GM18951 (cell line): ENCODE measurements at regions not wholly inside any gene's neighbourhood (a gene's known extent, or its start where the extent isn't known, plus 50 kb on each side); places are given as distances from the start of the nearest gene placed in this dataset.

Experiments used
- POLR2A ChIP-seq: IDR thresholded peaks from 4 replicates; pipeline ENCODE4 v1.6.1; 2011; ENCODE audit warnings: mild to moderate bottlenecking; ENCODE audit not compliant: insufficient read length, insufficient read depth; ENCODE audit errors: extremely low read depth
- in situ Hi-C: fragments of 300-500 bp; cut with MboI; formaldehyde crosslinking; loops from one replicate; pipeline ENCODE4 v1.12.0; 2022; ENCODE audit warnings: low sequenced_read_pairs, mixed read lengths, inconsistent platforms; ENCODE audit not compliant: unreplicated experiment

DNA sequence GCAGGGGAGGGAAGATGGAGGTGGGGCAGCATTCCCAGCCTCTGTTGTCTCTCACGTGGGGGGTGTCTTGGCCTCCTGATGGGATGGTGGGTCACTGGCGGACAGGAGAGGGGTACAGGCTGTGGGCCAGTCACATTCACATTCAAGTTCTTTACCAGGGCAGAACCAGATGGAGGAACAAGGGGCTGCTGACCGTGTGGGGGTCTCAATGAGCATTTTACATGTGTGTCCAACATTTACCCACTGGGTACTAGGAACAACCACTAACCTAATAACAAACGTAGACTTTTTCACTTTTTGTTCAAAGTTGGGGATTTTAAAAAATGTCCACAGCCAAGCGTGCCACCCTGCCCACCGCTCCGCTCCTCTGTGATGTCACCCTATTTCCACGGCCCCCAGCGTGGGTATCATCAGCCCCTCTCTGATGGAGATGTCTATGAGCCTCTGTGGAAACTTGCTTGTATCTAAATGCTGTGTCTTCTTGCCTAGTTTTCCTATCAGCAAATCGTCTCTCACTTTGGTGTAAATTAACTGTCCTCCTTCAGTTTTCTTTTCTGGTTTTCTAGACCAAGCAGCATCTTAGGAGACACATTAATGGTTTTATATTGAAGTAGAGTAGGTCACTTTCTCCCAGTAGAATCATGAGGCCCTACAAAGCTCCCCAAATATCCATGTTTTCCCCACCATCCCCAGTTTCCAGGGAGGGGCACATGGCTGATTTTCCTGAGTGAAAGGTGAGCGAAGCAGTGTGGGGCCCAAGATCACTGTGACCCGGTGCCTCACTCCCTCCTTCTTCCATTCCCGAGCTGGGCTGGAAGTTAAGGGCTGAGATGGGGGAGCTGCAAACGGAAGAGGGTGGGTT lies 936.7 kb downstream of the BRD1 start:
- no peak for TF ChIP-seq POLR2A
- in situ Hi-C loops = no loop called here

DNA sequence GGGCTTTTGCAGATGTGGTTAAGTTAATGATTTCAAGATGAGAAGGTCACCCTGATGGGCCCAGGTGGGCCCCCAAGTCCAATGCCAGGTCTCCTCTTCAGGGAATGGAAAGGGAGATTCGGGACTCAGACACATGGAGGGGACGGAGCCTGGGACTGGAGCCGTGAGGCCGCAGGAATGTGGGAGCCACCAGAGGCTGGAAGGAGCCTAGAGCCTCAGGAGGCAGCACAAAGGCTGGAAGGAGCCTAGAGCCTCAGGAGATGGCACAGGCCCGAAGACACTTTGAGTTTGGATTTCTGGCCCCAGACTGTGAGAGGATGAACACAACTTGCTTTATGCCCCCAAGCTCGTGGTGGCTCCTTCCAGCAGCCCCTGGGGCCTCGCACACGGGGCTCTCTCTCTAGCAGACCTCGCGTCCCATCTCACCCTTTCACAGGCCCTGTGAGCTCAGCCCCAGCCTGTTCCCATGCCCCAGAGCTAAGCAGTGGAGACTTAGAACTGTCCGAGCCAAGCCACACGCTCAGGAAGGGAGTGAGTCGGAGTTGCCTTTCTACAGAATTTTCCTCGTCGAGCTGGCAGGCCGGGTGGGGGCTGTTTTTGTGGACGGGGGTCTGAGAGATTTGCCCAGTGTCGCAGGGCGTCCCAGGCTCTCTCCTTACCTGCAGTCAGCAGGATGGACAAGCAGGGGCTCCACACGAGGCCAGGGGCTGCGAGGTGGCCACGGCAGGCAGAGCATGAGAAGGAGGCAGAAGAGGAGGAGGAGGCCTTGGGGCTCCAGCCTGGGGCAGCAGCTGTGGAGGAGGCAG lies 937.6 kb downstream of the BRD1 start:
- in situ Hi-C loops = no loop called here
- TF ChIP-seq POLR2A = no peak

DNA sequence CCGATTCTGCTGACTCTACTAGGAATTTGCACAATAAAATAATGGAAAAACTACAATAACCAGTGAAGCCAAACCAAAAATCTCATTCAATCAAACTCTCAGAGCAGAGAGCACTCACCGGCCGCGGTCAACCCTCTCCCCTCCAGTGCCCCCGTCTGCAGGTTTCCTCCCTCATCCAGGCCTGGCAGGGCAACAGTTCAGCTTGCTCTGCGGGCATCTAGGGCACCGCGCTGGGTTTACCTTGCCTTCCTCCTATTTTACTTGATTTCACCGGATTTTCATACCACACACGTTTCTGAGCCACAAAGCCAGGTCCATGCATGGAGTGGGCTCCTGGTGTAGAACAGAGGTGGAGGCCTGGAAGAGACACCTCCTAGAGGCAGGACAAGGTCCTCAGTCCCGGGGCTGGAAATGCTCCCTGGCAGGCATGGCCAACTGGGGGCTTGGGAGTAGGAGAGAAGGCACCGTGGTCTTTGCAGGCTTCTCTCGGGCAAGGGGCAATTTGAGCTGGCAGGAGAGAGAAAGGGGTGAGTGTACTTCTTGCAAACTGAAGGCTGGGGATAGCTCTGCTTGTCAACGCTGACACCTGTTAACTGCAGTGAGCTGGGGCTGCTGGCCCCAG lies 938.4 kb downstream of the BRD1 start:
- TF ChIP-seq POLR2A = no peak
- in situ Hi-C loops = no loop called here

DNA sequence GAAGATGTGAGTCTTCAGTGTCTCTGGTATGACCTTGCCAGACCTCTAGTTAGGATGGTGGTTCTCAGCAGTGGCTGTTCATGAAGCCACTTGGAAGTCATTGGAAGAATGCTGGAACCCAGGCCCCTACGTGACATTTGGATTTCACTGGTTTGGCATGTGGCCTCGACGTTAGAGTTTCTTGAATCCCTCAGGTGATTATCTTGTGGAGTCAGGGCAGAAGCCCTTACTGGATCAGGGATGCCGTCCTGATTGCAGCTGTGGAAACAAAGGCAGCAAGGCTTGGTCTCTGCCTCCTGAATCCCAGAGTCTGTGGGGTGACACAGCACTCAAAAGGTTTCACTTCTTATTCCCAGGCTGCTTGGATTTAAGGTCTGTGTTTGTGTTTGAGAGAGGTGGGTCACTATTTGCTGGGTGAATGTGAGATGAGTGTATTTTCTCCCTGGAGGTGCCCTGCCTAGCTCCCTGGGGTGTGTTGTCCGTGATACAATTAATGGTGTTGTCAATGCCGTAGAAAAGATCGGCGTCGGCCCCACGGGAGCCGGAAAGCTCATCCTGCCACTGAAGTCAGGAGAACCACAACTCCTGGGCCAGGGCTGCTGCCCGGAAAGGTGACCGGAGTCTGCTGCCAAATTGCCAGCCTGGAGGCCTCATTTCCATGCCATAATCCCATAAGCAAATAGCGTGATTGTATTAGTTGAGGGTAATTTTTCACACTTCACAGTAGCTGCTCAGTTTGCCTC lies 939.0 kb downstream of the BRD1 start:
- in situ Hi-C loops = no loop called here
- TF ChIP-seq POLR2A = no peak

DNA sequence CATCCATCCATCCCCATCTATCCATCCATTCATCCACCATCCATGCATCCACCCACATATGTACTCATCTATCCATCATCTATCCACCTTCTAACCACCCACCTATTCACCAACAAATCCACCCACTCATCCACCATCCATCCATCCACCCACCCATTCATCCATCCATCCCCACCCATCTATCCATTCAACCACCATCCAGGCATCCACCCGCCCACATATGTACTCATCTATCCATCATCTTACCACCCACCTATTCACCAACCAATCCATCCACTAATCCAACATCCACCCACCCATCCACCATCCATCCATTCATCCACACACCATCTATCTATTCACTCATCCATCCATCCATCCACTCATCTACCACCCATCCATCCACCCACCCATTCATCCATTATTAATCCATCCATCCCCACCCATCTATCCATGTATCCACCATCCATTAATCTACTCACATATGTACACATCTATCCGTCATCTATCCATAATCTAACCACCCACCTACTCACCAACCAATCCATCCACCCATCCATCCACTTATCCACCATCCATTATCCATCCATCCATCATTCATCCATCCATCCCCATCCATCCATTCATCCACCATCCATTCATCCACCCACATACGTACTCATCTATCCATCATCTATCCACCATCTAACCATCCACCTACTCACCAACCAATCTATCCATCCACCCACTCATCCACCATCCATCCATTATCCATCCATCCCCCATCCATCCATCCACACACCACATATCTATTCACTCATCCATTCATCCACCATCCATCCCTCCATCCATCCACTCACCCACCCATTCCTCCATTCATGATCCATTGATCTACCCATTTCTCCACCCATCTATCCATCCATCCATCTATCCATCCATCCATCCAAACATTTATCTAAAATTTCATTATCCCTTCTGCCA lies 940.0 kb downstream of the BRD1 start:
- TF ChIP-seq POLR2A = no peak
- in situ Hi-C loops = no loop called here

DNA sequence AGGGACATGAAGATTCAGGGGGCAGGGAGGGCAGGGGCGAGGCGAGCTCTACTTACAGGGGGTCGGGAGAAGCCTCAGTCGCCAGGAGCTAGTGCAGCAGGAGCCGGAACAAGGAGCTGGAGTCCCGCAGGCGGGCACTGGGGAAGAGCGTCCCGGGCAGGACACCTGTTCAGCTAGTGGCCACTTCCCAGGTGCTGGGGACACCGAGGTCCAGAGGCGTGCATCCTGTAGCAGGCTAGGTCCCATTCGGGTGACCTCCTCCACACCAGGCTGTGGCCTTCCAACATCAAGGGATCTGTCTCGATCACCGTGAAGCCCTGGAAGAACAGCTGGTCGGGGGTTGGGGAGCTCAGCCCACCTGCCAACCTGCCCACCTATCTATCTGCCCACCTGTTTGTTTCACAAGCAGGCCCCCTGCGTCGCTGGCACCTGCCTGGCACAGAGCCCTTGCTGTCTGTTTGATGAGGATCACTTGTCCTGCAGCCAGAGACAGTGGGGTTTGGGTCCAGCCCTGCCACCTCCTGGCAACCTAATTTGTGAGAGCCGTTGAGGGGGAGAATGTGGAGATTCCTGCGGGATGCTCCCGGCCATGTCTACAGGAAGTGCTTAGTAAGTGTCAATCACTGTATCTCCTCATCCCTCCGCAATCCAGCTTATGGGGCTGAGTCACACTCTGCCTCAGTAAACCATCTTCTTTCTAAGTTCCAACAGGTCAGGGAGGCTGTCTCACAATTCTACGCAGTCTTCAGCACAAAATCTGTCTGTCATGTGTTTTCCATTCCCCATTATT lies 940.9 kb downstream of the BRD1 start:
- no peak for TF ChIP-seq POLR2A
- in situ Hi-C loops = no loop called here

DNA sequence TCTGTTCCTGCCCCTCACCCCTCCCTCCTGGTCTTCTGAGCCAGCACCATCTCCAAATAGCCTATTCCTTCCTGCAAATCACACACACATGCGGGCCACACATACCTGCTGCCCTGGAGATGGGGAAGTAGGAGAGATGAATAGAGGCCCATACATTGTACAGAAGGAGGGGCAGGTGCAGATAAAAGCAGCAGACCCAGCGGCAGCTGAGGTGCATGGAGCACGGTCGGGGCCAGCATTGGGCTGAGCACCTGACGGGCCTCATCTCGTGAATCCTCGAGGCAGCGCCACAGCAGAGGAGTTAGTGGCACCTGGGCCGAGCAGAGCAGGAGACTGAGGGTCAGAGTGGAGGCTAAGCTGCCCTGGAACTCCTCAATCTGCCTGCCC lies 941.8 kb downstream of the BRD1 start:
- in situ Hi-C loops = no loop called here
- no peak for TF ChIP-seq POLR2A

DNA sequence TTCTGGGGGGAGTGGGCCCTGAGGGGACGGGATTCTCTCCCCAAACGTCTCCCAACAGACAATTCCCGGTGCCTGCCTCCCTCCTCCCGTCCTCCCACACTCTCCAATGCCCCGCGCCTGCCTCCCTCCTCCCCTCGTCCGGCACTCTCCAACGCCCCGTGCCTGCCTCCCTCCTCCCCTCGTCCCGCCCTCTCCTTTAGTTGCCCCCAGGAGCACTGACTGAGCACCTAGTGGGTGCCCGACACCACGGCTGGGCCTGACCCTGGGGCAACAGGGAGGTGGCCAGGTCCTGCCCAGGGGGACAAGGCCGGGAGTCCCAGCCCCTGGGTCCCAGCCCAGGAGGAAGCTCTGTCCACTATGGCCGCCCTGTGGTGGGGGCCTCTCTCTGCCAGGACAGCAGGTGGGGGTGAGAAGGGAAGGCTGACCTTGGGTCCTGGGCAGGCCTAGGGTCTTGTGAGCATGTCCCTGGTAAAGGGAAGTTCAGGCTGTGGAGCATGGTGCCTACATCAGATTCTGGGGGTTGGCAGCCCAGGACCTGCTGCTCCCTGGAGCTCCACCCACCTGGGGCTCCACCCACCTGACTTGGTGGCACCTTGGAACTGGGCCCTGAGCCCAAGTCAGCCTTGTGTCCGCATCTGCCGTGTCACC lies 942.3 kb downstream of the BRD1 start:
- TF ChIP-seq POLR2A = no peak
- in situ Hi-C loops = no loop called here

DNA sequence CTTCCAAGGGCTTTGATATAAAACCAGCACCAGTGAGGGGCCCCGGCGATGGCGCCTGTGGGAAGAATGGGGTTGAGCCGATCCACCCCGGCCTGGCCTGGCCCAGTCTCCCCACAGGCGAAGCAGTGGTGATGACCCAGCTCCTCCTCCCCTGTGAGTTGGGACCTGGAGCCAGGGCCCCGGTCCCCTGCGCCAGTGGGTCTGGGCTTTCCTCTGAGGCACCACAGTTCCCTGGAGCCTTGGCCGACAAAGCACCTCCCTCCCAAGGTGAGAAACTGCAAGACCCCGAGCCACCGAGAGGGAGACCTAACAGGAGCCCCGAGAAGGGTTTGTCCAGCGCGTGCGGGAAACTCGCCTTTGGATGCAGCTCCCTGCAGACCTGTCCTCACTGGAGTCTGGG lies 942.9 kb downstream of the BRD1 start:
- in situ Hi-C loops = no loop called here
- TF ChIP-seq POLR2A = no peak

DNA sequence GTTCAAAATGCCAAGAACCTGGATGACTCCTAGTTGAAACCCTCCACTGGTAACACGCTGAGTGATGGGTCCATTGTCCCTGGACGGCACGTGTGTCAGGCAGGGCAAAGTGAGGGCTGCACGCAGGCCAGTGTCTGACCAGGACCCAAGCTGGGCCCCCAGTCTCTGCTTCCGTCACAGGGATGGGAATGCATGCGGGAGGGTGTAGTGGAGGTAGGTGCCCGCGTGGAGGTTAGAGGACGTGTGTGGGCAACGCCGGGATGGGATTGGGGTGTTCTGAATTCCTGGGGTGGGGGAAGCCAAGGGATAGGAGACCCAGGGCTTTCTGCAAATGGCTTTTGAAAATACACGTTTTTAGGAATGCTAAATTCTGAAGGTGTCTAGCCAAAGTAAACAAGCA lies 943.3 kb downstream of the BRD1 start:
- no peak for TF ChIP-seq POLR2A
- in situ Hi-C loops = no loop called here
